Esophagus squamous epithelium (tissue), 5 donors: ENCODE measurements at regions not wholly inside any gene's neighbourhood (a gene's known extent, or its start where the extent isn't known, plus 50 kb on each side); places are given as distances from the start of the nearest gene placed in this dataset.

ENCODE experiments used
- DNase-seq: peaks from one replicate; lab custom pipeline; 2025; lab: John Stamatoyannopoulos, UW
- H3K27ac ChIP-seq, 4 donors: fragments of 200-600 bp; sonication (generic); one replicate each; pipeline ENCODE4 v1.5.1; 2016 to 2019; ENCODE audit warnings: mild to moderate bottlenecking in 1 of 4
- H3K27me3 ChIP-seq, 4 donors: fragments of 200-600 bp; sonication (generic); 1 replicate in 3 of 4; 2 replicates in 1 of 4; pipeline versions ENCODE4 v1.5.1 to v1.6.0; 2017 to 2021; ENCODE audit warnings: antibody characterized with exemption in 1 of 4
- H3K36me3 ChIP-seq, 3 donors: fragments of 200-600 bp; sonication (generic); one replicate each; pipeline ENCODE4 v1.5.1; 2016 to 2019
- H3K4me1 ChIP-seq, 3 donors: fragments of 200-600 bp; sonication (generic); one replicate each; pipeline ENCODE4 v1.5.1; 2017 to 2019
- H3K4me3 ChIP-seq, 4 donors: fragments of 200-600 bp; sonication (generic); 1 replicate in 3 of 4; 2 replicates in 1 of 4; pipeline ENCODE4 v1.5.1; 2016 to 2019; ENCODE audit warnings: mild to moderate bottlenecking in 2 of 4, moderate library complexity in 1 of 4
- H3K9me3 ChIP-seq, 3 donors: fragments of 200-600 bp; sonication (generic); one replicate each; pipeline ENCODE4 v1.5.1; 2016 to 2019
- POLR2A ChIP-seq, 4 donors: fragments of 450-650 bp; IDR thresholded peaks; one replicate each; pipeline ENCODE4 v1.6.1; 2017; ENCODE audit warnings: antibody characterized with exemption in 4 of 4, mild to moderate bottlenecking in 4 of 4, moderate library complexity in 3 of 4
- WGBS, 2 donors: methylation state at CpG; one replicate each; pipeline ENCODE4 v1.1.5; 2018; 5-methylcytosine and 5-hydroxymethylcytosine counted together
- intact Hi-C: fragments of 100-400 bp; cut with DNase I; formaldehyde crosslinking; loops from one replicate; pipeline ENCODE4 v1.15.0; 2022
- TF ChIP-seq, protein P1 (sequence below), 6 experiments: fragments of 450-650 bp in 4 of 6; fragments of 200-600 bp in 2 of 6; sonication (generic) in 2 of 6; IDR thresholded peaks; one replicate each; pipeline ENCODE4 v1.5.1; 2016 to 2019; ENCODE audit warnings: antibody characterized with exemption in 6 of 6, mild to moderate bottlenecking in 4 of 6, moderate library complexity in 4 of 6
- donor health status: DM: yes; HTN: yes; CAD: no.

DNA sequence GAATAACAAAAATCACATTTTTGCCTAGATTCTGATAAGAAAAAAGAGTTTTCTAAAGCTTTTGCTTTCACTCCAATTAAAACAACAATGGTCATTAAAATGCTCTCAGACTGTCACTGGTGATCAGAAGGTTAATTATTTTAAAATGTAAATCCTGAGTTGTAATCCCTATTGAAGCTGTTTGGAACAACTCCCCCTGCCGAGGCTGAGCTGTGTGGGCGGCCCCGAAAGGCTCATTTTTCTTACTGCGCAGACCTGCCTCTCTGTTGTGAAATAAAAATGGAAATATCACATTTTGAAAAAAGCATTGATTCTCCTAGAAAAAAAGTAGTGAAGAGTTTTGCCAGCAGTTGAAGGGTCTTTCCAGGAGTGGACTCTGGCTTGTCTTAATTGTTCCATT, 174.8 kb upstream of the CDKN3 start:
- no peak for DNase-seq
- TF ChIP-seq, protein P1, sequence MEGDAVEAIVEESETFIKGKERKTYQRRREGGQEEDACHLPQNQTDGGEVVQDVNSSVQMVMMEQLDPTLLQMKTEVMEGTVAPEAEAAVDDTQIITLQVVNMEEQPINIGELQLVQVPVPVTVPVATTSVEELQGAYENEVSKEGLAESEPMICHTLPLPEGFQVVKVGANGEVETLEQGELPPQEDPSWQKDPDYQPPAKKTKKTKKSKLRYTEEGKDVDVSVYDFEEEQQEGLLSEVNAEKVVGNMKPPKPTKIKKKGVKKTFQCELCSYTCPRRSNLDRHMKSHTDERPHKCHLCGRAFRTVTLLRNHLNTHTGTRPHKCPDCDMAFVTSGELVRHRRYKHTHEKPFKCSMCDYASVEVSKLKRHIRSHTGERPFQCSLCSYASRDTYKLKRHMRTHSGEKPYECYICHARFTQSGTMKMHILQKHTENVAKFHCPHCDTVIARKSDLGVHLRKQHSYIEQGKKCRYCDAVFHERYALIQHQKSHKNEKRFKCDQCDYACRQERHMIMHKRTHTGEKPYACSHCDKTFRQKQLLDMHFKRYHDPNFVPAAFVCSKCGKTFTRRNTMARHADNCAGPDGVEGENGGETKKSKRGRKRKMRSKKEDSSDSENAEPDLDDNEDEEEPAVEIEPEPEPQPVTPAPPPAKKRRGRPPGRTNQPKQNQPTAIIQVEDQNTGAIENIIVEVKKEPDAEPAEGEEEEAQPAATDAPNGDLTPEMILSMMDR (IDR thresholded peaks at IDR 0.05), result no peak
- TF ChIP-seq POLR2A (IDR thresholded peaks at IDR 0.05), result no peak
- Histone ChIP-seq H3K9me3 (no peaks in the 10 kb centered on the region), H3K36me3 (no peaks in the 10 kb centered on the region), H3K27ac (no peak overlapping the region), H3K27me3 (peaks cover 0 to 45% (median 1%) of the 10 kb centered on the region in 4 donors), H3K4me1 (peaks cover 0 to 18% (median 0%) of the 10 kb centered on the region in 3 donors), H3K4me3 (no peak overlapping the region)
- intact Hi-C loops, result no loop called here
- WGBS, 2 donors, result 73 to 80% methylated on average over 4 of the region's 4 CpGs

- intact Hi-C loops, result no loop called here
- TF ChIP-seq POLR2A (IDR thresholded peaks at IDR 0.05), result no peak
- TF ChIP-seq, protein P1 (IDR thresholded peaks at IDR 0.05), result no peak
- Histone ChIP-seq H3K4me1 (peaks cover 0 to 18% (median 0%) of the 10 kb centered on the region in 3 donors), H3K36me3 (no peaks in the 10 kb centered on the region), H3K9me3 (no peaks in the 10 kb centered on the region), H3K27ac (no peak overlapping the region), H3K27me3 (peaks cover 0 to 42% (median 1%) of the 10 kb centered on the region in 4 donors), H3K4me3 (no peak overlapping the region)
- WGBS, 2 donors, result 82 to 85% methylated on average over 5 of the region's 5 CpGs
- no peak for DNase-seq
These were observed 172.9 kb upstream of the CDKN3 start for GRCh38 chr14:54223831-54224402.

DNA sequence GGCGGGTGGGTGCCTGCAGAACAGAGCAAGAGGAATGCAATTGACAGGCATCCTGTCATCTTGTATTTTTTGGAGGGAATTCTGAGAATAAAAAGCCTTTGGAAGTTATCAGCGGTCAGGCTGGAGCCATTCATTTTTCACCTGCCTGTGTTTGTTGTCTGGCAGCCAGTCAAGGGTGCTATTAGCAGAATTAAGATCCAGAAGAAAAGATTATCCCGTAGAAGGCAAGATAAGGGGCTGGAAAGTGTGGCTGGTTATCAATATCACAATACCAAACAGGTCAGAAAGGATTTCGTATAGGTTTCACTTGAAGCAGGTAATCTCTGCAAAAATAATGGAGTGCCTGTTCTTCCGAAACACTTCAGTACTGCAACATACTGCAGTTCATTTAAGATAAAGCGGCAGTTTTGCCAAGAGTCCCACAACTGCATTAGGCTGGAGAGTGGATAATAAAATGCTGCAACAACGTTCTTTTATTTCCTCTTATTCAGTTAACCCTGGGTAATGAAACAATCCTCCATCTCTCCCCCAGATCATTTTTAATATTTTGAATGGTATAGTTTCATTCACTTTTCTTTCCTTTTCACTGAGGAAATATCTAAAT, 171.2 kb upstream of the CDKN3 start:
- 28 to 42% methylated on average over 7 of the region's 7 CpGs for WGBS, 2 donors
- H3K4me1 ChIP-seq, result peaks cover 0 to 6% (median 0%) of the 10 kb centered on the region in 3 donors
- peaks cover 0 to 26% (median 0%) of the 10 kb centered on the region in 4 donors for H3K27me3 ChIP-seq
- no peak overlapping the region for H3K4me3 ChIP-seq
- no peak overlapping the region for H3K27ac ChIP-seq
- intact Hi-C loops, result no loop called here
- TF ChIP-seq, protein P1 (IDR thresholded peaks at IDR 0.05), result no peak
- no peak for TF ChIP-seq POLR2A (IDR thresholded peaks at IDR 0.05)
- no peak for DNase-seq
- H3K36me3 ChIP-seq, result no peaks in the 10 kb centered on the region
- H3K9me3 ChIP-seq, result no peaks in the 10 kb centered on the region

- Histone ChIP-seq H3K4me3 (no peak overlapping the region), H3K27ac (no peak overlapping the region), H3K36me3 (no peaks in the 10 kb centered on the region), H3K9me3 (no peaks in the 10 kb centered on the region), H3K27me3 (peaks cover 0 to 23% (median 0%) of the 10 kb centered on the region in 4 donors), H3K4me1 (peaks cover 0 to under 1% (median 0%) of the 10 kb centered on the region in 3 donors)
- WGBS, 2 donors, result 44 to 55% methylated on average over 2 of the region's 2 CpGs
- TF ChIP-seq POLR2A (IDR thresholded peaks at IDR 0.05), result no peak
- TF ChIP-seq, protein P1 (IDR thresholded peaks at IDR 0.05), result no peak
- intact Hi-C loops, result no loop called here
- DNase-seq, result no peak
These were observed 170.7 kb upstream of the CDKN3 start for GRCh38 chr14:54226103-54226502.

GRCh38 chr14:54226558-54226957, 170.2 kb upstream of the CDKN3 start:
- H3K36me3 ChIP-seq, result no peaks in the 10 kb centered on the region
- H3K4me1 ChIP-seq, result no peaks in the 10 kb centered on the region
- TF ChIP-seq, protein P1 (IDR thresholded peaks at IDR 0.05), result no peak
- TF ChIP-seq POLR2A (IDR thresholded peaks at IDR 0.05), result no peak
- peaks cover 0 to 19% (median 0%) of the 10 kb centered on the region in 4 donors for H3K27me3 ChIP-seq
- H3K27ac ChIP-seq, result no peak overlapping the region
- H3K4me3 ChIP-seq, result no peak overlapping the region
- no peak for DNase-seq
- intact Hi-C loops, result no loop called here
- no peaks in the 10 kb centered on the region for H3K9me3 ChIP-seq
- 84 to 93% methylated on average over 2 of the region's 2 CpGs for WGBS, 2 donors
